ENCODE measurements at regions not wholly inside any gene's neighbourhood (a gene's known extent, or its start where the extent isn't known, plus 50 kb on each side); places are given as distances from the start of the nearest gene placed in this dataset.
A peak's percentile ranks its signal among the peaks of the same experiment; 100 is the strongest.

DNA sequence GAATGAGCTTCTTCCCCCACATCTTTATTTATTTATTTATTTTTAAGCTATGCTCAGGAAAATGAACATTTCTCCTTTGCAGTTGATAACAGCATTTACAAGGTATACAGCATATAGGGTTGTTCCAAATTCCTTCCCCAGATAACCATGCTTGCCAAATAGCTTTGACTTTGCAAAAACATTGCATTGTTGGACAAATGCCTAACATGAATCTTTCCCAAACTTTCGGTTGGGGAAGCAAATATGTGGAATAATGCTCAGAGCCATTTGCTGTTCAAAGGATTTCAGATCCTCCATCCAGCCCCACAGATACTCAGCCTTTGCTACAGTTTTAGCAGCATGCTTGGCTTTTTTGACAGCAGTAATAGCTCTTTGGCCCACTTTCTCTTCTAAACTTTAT, 127.2 kb upstream of the AGA start:
- no peak for DNase-seq (ENCODE audit: low read depth in 3 of 3, low spot score in 1 of 3)

DNA sequence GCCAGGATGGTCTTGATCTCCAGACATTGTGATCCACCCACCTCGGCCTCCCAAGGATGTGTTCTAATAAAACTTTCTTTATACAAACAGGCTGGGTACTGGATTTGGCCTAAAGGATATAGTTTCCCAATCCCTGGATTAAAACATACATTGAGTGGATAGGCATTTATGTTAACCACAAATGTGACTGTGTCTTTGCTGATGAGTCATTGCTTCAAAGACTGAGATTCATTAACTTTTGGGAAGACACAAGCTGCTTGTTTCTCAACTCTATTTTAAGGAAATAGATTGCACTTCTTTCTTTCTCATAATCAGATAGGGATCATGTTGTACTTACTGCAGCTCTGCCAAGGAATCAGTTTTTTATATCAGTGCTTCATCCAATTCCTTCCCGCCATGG, 131.3 kb upstream of the AGA start:
- DNase-seq (ENCODE audit: low read depth in 3 of 3, low spot score in 1 of 3), result no peak

DNA sequence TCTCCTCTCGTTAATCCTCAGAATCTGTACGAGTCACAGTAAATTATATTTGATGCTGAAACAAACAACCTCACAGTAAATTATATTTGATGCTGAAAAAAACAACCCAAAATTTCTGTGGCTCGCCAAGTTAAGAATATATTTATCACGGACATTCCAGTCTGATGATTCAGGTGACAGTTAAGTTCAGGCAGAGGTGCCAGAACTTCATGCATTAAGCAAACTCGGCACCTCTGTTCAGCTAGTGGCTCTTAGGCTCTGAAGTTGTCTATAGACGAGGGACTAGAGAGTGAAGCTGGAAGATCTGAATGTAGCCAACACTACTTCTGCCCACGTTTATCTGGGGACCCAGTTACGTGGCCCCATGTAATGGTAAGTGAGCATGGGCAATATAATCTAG, 132.2 kb upstream of the AGA start:
- DNase-seq (ENCODE audit: low read depth in 3 of 3, low spot score in 1 of 3), result no peak

DNA sequence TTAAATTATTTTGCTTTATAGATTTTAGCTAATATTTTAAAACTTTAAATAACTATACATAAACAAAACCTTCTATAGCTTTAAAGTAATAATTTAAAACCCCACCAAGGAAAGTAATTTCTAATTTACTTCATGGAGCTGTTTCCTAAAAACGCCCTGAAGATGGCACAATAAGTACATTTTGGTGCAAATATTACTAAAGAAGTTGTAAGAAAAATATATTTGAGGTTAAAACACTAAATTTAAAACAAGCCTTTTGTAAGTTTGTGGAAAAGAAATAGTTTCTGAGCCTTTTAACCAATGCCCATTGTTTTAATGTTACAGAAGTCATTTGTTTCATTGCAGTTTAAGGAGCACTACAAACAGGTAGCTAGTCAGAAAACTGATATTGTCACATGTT, 137.4 kb upstream of the AGA start:
- DNase-seq (ENCODE audit: low read depth in 3 of 3, low spot score in 1 of 3), result no peak

DNA sequence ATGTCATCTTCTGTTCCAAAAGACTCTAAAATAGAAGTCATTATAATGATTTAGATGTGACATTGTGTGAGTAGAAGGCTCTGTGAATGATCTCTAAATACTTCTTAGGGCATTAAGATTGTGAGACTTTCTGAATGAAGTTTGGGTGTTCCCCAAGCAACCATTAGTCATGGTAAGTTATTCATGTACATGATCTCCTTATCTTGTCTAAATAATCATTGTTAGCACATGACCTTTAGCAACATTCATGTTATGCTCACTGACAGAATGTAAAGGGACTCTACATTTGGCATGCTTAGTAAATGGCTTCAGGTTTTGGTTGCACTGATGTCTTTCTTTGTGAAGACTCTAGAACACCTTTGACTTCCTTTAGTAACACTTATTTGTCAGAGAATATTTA, 140.8 kb upstream of the AGA start:
- no peak for DNase-seq (ENCODE audit: low read depth in 3 of 3, low spot score in 1 of 3)

DNA sequence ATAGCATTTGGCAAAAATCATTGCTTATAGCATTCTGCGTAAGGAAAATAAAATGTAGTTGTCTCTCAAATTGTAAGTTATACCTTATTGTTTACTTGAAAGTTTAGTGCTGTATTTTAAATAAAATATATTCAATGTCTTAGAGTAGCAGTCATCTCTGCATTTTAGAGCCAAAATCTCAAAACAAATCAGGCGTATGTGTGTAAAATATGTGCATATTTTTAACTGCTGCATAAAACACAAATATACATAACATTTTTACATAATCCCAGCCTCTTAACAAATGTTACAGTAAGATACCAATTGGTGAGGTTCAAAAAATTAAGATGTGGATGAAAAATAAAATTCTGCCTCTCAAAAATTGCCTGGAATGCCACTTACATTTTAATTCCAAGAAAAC, 145.8 kb upstream of the AGA start:
- DNase-seq (ENCODE audit: low read depth in 3 of 3, low spot score in 1 of 3), result no peak

DNA sequence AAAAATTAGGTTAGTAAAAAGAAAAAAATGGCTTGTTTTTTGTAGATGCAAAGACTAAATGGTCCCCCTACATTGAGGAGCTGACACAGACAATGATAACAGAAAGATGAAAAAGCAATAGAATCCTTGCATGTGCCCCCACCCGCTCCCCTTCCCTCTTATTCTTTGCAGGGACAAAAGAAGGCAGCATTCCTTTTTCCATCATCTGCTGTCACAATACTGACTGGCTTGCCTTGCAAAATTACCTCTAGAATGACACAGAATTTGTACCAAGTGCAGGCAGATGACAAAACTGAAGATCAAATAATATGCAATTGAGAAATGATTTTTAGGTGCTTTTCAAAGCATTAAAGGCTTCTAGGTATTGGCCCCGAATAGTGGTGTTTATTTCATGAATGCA, 153.1 kb upstream of the AGA start:
- no peak for DNase-seq (ENCODE audit: low read depth in 3 of 3, low spot score in 1 of 3)

DNA sequence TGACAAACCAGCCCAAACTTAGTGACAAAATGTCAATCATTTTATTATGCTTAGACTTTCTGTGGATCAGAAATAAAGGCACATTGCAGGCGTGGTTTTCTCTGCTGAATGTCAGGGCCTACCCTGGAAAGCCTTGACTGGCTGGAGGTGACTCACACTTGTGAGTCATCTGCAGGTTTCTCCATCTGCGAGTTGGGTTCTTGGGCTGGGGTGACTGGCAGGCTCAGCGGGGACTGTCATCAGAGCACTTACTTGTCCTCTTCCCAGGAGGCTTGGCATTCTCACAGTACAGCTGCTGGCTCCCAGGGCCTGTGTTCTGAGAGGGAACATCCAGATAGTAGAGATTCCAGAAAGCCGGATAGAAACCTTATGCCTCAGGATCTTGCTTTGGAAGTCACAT, 153.8 kb upstream of the AGA start:
- peak in 1 of 3 donors; percentile 3 for DNase-seq (ENCODE audit: low read depth in 3 of 3, low spot score in 1 of 3)

DNA sequence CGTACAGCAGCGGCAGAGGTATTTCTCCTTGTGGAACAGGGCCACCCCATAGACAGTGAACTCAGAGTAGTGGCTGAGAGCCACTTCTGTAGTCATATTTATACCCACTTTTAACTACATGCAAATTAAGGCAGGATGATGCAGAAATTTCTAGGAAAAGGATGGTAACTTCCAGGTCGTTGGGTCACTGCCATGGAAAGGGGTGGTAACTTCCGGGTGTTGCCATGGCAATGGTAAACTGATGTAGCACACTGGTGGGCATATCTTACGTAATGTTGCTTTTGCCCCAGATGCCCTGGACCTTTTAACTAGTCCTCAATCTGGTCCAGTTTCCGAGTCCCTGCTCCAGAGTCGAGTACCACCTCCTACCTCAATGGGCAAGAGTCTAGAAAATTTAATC, 154.8 kb upstream of the AGA start:
- DNase-seq (ENCODE audit: low read depth in 3 of 3, low spot score in 1 of 3), result no peak

DNA sequence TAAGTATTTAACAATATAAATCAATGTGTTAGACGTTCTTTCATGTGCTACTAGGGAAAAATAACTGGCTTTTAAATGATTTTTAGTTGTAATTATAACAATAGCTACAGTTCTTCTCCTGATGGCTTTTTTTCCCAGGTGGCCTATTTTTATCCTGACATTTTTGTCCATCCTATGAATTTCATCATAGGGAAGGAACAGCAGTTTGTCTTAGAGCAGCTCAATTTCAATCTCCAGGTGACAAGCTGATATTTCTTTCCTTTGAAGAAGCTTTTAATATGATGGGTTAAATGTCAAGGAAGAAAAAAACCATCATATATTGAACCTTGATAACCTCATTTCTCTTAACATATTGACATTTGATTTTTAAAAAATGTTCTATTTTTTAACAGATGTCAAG, 163.0 kb upstream of the AGA start:
- DNase-seq (ENCODE audit: low read depth in 3 of 3, low spot score in 1 of 3), result no peak

DNA sequence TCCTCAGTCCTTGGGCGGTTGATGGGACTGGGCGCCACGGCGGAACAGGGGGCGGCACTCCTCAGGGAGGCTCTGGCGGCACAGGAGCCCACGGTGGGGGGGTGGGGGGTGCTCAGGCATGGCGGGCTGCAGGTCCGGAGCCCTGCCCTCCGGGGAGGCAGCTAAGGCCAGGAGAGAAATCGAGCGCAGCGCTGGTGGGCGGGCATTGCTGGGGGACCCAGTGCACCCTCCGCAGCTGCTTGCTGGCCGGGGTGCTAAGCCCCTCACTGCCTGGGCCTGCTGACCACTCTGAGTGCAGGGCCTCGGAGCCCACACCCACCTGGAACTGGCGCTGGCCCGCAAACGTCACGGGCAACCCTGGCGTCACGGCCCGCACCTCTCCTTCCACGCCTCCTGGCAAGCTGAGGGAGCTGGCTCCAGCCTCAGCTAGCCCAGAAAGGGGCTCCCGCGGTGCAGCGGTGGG, 164.9 kb upstream of the AGA start:
- no peak for DNase-seq (ENCODE audit: low read depth in 3 of 3, low spot score in 1 of 3)

DNA sequence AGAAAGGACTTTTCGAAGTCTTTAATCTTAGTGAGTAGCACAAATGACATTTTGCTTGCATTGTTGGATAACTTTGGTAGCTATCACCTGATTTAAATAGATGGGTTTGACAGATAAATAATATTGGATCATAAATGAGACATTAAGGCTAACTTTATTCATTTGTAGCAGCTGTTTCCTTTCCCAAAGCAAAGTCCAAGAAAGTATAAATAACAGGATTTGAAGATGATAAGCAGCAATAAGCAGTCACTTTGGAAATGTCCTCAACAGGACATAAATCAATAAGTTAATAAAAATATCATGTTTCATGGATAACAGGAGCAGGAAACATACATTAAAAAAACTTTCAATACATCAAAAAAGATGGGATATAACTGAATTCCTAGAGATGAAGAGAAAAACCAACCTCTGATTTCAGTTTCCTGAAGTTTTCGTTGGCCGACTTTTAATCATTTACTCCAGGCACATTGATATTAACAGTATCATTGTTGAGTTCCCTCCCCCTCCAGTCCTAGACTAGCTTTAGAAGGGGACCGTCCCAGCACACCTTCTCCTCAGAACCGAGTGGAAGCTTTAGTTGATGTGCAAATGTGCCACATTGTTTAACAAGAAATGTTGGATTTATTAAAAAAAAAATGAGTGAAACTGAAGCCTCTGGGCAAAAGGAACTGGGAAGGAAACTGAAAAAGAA, 169.9 kb upstream of the AGA start:
- no peak for DNase-seq (ENCODE audit: low read depth in 3 of 3, low spot score in 1 of 3)

DNA sequence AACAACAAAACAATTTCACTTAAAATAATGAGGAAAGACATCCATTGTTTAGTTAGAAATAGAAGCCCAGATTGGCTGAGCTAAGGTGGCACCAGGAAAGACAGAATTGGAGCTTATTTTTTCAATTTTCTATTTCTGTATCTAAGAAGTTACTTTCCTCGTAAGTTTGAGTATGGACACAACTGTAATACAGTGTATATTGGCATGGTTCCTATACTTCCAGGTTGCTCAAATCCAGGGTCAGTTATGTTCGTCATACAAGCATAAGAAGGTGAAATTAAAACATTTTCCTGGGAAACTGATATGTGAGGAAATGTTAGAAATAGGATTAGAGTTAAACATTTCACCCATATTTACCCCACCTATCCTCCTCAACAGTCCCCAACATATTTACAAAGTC, 170.4 kb upstream of the AGA start:
- DNase-seq (ENCODE audit: low read depth in 3 of 3, low spot score in 1 of 3), result no peak

DNA sequence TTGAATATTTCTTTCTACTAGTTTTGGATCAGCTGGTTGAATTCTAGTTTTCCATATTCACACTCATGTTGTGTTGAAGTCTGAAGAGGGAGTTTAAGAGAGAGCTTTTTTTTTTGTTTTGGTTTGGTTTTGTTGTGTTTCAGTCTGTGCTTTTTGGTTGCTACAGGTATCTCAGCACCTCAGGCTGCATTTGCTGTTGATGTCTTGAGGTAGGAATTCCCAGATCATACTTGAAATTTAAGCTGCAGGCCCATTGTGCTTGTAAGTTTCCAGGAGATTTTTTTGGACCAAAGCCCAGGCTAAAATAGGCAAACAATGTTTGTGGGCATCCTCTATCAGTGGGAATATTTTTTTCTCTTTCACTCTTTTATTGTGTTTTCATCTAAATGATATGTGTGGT, 190.2 kb upstream of the AGA start:
- DNase-seq (ENCODE audit: low read depth in 3 of 3, low spot score in 1 of 3), result no peak

DNA sequence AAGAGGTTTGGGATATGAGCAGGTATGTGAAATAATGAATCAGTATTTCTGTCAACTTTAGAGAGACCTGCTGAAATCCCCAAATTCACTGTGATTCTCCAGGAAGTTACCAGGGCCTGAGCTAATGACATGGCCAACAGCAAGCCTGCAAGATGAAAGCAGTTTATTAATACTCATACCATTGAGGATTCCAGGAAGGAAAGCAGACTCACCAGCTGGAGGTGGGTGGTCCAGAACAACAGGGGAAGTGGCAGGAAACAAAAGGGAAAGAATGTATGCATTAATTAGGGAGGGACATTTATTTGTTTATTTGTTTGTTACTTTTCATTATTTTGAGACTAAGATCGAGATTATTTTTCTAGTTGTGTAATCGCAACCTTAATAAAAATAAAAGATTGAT, 196.6 kb upstream of the AGA start:
- DNase-seq (ENCODE audit: low read depth in 3 of 3, low spot score in 1 of 3), result no peak

DNA sequence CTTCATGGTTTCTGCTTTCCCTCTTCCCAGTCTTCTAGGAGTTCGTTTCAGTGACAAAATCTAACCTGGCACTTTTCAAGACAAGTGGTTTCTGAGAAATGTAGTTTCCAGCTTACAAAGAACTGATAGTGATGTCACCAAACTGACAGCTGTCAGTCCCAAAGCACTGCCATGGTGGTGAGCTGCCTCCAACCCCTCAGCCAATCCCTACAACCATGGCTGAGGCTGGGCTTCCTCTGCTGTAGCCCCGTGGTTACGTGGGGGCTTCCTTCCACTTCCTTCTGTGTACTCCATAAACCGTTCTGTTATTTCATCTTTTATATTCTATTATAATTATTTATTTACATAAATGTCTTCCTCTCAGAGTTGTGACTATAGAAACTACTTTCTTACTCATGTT, 198.6 kb upstream of the AGA start:
- no peak for DNase-seq (ENCODE audit: low read depth in 3 of 3, low spot score in 1 of 3)

DNA sequence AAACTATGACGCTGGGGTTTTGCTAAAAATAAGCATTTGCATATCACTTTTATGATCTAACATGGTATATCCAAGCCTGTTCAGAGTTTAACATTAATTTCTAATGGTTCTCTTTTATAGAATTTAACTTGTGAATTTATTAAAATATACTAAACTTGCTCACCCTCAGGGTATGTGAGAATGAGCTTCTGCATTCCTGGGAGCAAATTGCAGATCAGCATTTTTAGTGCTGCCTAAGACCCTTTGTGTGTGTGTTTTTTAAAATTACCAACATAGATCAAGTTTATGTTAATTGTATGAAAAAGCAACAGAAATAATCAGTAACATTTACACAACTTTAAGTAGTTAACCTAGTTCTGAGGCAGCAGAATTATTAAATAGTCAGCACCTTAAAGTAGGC, 218.0 kb upstream of the AGA start:
- DNase-seq (ENCODE audit: low read depth in 3 of 3, low spot score in 1 of 3), result no peak

DNA sequence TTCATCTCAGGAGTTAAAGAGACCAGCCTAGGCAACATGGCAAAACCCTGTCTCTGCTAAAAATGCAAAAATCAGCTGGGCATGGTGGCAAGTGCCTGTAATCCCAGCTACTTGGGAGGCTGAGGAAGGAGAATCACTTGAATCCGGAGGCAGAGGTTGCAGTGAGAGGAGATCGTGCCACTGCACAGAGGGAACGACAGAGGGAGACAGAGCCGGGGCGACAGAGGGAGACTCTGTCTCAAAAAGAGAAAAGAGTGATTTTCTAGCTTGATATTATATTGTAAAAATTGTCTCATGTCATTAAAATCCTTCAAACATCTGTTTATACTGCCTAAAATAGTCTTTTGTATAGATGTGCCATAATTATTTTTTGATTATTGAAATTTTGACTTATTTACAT, 225.4 kb upstream of the AGA start:
- DNase-seq (ENCODE audit: low read depth in 3 of 3, low spot score in 1 of 3), result no peak

DNA sequence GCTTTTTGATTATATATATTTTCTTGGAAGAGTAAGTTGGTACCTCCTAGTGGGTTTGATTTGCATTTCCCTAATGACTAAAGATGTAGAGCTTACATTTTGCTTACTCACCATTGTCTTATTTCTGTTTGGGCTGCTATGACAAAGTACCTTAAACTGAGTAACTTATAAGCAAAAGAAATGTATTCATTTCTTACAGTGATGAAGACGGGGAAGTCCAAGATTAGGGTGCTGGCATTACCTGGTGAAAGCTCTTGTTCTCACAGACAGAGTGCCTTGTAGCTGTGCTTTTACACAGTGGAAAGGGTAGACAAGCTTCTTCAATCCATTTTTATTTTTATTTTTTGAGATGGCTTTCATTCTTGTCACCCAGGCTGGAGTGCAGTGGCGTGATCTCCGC, 229.2 kb upstream of the AGA start:
- DNase-seq (ENCODE audit: low read depth in 3 of 3, low spot score in 1 of 3), result no peak

DNA sequence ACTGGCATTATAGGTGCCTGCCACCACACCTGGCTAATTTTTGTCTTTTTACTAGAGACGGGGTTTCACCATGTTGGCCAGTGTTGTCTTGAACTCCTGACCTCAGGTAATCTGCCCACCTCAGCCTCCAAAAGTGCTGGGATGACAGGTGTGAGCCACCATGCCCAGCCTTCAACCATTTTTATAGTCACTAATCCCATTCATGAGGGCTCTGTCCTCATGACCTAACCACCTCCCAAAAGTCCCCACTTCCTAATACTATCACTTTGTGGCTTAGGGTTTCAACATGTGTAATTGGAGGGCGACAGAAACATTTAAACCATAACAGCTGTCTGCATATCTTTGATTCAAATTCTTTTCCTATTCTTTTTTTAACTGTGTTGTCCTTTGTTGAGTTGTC, 229.6 kb upstream of the AGA start:
- DNase-seq (ENCODE audit: low read depth in 3 of 3, low spot score in 1 of 3), result no peak

DNA sequence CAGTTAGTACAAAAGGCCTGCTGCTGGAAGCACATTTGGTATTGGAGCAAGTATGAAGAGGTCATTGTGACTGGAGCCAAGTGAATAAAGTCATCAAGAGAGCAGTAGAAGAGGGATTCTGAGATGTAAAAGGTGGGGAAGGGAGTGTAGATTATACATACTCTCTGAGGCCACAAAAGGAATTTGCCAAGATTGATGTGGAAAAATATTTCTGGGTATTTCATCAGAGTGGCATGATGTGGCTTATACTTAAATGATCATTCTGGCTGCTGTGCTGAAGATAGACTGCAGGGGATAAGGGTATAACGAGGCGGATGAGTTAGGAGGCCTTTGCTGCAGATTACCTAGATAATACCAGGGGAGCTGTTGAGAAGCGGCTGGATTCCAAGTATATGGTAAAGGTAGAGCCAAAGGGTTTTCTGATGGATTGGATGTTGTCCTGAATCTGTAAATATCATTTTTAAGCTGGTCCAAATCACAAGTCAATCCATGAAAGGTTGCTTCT, 231.8 kb upstream of the AGA start:
- no peak for DNase-seq (ENCODE audit: low read depth in 3 of 3, low spot score in 1 of 3)

DNA sequence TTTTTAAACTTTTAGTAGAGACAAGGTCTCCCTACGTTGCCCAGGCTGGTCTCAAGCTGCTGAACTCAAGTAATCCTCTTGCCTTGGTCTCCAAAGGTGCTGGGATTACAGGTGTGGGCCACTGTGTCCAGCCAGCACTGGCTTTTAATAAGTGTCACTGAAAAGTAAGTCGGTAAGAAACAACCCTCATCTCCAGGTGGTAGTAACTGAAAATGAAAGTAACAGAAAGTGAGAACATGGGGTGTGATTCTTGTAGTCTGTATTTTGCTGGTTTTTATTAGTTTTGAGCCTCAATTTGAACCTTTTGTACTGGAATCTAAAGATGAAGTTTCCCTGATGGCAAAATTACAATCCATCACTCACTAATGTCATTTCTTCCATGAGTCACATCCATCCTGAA, 238.1 kb upstream of the AGA start:
- DNase-seq (ENCODE audit: low read depth in 3 of 3, low spot score in 1 of 3), result no peak

DNA sequence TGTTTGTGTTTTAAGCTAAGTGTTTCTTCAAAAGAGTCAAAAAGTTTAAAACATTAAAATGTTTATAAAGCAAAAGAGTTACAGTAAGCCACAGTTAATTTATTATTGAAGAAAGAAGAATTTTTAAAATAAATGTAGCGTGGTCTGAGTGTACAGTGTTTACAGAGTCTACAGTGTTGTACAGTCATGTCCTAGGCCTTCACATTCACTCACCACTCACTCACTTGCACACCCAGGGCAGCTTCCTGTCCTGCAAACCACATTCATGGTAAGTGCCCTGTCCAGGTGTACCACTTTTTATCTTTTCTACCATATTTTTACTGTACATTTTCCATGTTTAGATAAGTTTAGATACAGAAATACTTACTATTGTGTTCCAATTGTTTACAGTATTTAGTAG, 239.7 kb upstream of the AGA start:
- DNase-seq (ENCODE audit: low read depth in 3 of 3, low spot score in 1 of 3), result no peak

DNA sequence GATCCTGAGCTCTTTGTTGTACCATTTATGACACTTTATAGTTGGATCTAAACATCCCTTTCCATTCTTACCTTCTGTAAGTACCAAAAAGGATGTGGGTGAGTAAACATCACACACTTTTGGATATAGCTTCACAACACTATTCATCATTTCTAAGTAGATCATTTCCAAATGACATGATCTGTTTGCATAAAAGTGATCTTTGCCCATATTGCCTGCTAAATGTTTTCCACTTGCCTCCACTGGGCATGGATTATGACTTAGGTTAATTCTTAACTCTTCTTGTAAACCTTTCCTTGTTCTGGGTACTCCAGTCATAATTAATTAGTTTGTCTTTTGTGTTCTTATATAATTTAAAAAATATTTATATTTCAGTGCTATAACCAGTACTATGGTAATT, 244.9 kb upstream of the AGA start:
- DNase-seq (ENCODE audit: low read depth in 3 of 3, low spot score in 1 of 3), result no peak
